Neural progenitor cell (in vitro differentiated cells): ENCODE measurements at regions not wholly inside any gene's neighbourhood (a gene's known extent, or its start where the extent isn't known, plus 50 kb on each side); places are given as distances from the start of the nearest gene placed in this dataset.

Experiments
- DNase-seq: peaks from one replicate; pipeline ENCODE4 v3.0.0-alpha.2; 2016; ENCODE audit warnings: low spot score
- H2AFZ ChIP-seq: fragments of 200-600 bp; sonication (generic); replicated peaks from 2 replicates; pipeline ENCODE4 v1.6.1; 2016; ENCODE audit warnings: antibody characterized with exemption
- H3F3A ChIP-seq: fragments of 200-600 bp; sonication (generic); 2 replicates; pipeline ENCODE4 v1.6.1; 2016; ENCODE audit warnings: antibody characterized with exemption, low read depth
- H3K27ac ChIP-seq: fragments of 200-600 bp; sonication (generic); 2 replicates; pipeline ENCODE4 v1.5.1; 2016; ENCODE audit warnings: mild to moderate bottlenecking
- H3K27me3 ChIP-seq: fragments of 200-600 bp; sonication (generic); 2 replicates; pipeline ENCODE4 v1.6.1; 2016; ENCODE audit warnings: mild to moderate bottlenecking, moderate library complexity
- H3K36me3 ChIP-seq: fragments of 200-600 bp; sonication (generic); 2 replicates; pipeline ENCODE4 v1.5.1; 2016
- H3K4me1 ChIP-seq: fragments of 200-600 bp; sonication (generic); 2 replicates; pipeline ENCODE4 v1.6.1; 2016; ENCODE audit warnings: mixed run types
- H3K4me2 ChIP-seq: fragments of 200-600 bp; sonication (generic); 2 replicates; pipeline ENCODE4 v1.6.1; 2016
- H3K4me3 ChIP-seq: fragments of 200-600 bp; sonication (generic); 2 replicates; pipeline ENCODE4 v1.5.1; 2016
- H3K79me2 ChIP-seq: fragments of 200-600 bp; sonication (generic); 2 replicates; pipeline ENCODE4 v1.6.1; 2016; ENCODE audit warnings: low read depth
- H3K9ac ChIP-seq: fragments of 200-600 bp; sonication (generic); 2 replicates; pipeline ENCODE4 v1.6.1; 2016
- H3K9me3 ChIP-seq: fragments of 200-600 bp; sonication (generic); 2 replicates; pipeline ENCODE4 v1.5.1; 2016; ENCODE audit warnings: low read depth
- H4K20me1 ChIP-seq: fragments of 200-600 bp; sonication (generic); 2 replicates; pipeline ENCODE4 v1.6.1; 2016; ENCODE audit warnings: low read depth
- H3K27ac Mint-ChIP-seq: 3 replicates; pipeline ENCODE4 v1.8.0; 2021; ENCODE audit warnings: mixed read lengths
- H3K27me3 Mint-ChIP-seq: 2 replicates; pipeline ENCODE4 v1.8.0; 2022; ENCODE audit warnings: low read depth, mild to moderate bottlenecking, inconsistent platforms, moderate library complexity, mixed read lengths; ENCODE audit not compliant: insufficient read depth
- H3K36me3 Mint-ChIP-seq: 3 replicates; pipeline ENCODE4 v1.8.0; 2021; ENCODE audit warnings: mixed read lengths
- H3K4me1 Mint-ChIP-seq: 3 replicates; pipeline ENCODE4 v1.8.0; 2021; ENCODE audit warnings: mixed read lengths
- H3K4me3 Mint-ChIP-seq: 3 replicates; pipeline ENCODE4 v1.8.0; 2021; ENCODE audit warnings: mild to moderate bottlenecking, moderate library complexity, mixed read lengths
- H3K9me3 Mint-ChIP-seq: 3 replicates; pipeline ENCODE4 v1.8.0; 2020; ENCODE audit warnings: mixed read lengths
- CTCF ChIP-seq: fragments of 200-600 bp; sonication (generic); IDR thresholded peaks from 2 replicates; pipeline ENCODE4 v1.5.1; 2017; ENCODE audit warnings: antibody characterized with exemption, mild to moderate bottlenecking
- EZH2 ChIP-seq: fragments of 200-600 bp; sonication (generic); IDR thresholded peaks from 2 replicates; pipeline ENCODE4 v1.6.1; 2017; ENCODE audit warnings: antibody characterized with exemption, mild to moderate bottlenecking, moderate library complexity
- EZH2phosphoT487 ChIP-seq: fragments of 200-600 bp; sonication (generic); IDR thresholded peaks from 2 replicates; pipeline ENCODE4 v1.6.1; 2017; ENCODE audit warnings: antibody characterized with exemption

- no peak overlapping the region for H3K4me3 Mint-ChIP-seq
- H3K36me3 ChIP-seq, result no peaks in the 10 kb centered on the region
- H3K27me3 Mint-ChIP-seq, result no peaks in the 10 kb centered on the region
- no peak for TF ChIP-seq CTCF
- TF ChIP-seq EZH2, result no peak
- no peak for TF ChIP-seq EZH2phosphoT487
- H3K4me2 ChIP-seq, result no peak overlapping the region
- peaks cover 43% of the 10 kb centered on the region for H3K9me3 Mint-ChIP-seq
- H3F3A ChIP-seq, result no peaks in the 10 kb centered on the region
- H3K9ac ChIP-seq, result no peak overlapping the region
- H3K27ac ChIP-seq, result no peak overlapping the region
- H3K4me1 ChIP-seq, result no peaks in the 10 kb centered on the region
- H3K9me3 ChIP-seq, result peaks cover 24% of the 10 kb centered on the region
- H4K20me1 ChIP-seq, result no peaks in the 10 kb centered on the region
- H3K27me3 ChIP-seq, result no peaks in the 10 kb centered on the region
- H3K4me3 ChIP-seq, result no peak overlapping the region
- no peak for DNase-seq
- no peak overlapping the region for H3K27ac Mint-ChIP-seq
- no peaks in the 10 kb centered on the region for H3K79me2 ChIP-seq
- no peaks in the 10 kb centered on the region for H3K4me1 Mint-ChIP-seq
- no peak overlapping the region for H2AFZ ChIP-seq
- H3K36me3 Mint-ChIP-seq, result peaks cover 4% of the 10 kb centered on the region
These were observed 228.5 kb upstream of the ZEB2 start for GRCh38 chr2:144748443-144748842.

DNA sequence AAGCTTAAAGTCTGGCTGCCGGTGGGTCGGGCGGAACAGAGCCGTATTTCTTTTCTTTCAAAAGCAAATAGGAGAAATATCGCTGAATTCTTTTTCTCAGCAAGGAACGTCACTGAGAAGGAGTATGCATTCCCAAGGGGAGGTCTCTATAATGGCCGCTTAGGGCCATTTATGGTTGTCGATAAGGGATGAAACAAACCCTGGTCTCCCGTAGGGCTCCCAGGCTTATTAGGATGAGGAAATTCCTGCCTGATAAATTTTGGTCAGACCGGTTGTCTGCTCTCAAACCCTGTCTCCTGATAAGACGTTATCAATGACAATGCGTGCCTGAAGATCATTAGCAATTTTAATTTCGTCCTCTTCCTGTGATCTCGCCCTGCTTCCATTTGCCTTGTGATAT is 227.7 kb upstream of the ZEB2 start:
- Histone ChIP-seq H3K27me3 (no peaks in the 10 kb centered on the region), H3K4me1 (no peaks in the 10 kb centered on the region), H2AFZ (no peak overlapping the region), H3K36me3 (no peaks in the 10 kb centered on the region), H3F3A (no peaks in the 10 kb centered on the region), H3K4me3 (no peak overlapping the region), H3K79me2 (no peaks in the 10 kb centered on the region), H4K20me1 (no peaks in the 10 kb centered on the region), H3K9ac (no peak overlapping the region), H3K27ac (no peak overlapping the region), H3K4me2 (no peak overlapping the region), H3K9me3 (peaks cover 24% of the 10 kb centered on the region)
- H3K4me1 Mint-ChIP-seq, result no peaks in the 10 kb centered on the region
- peaks cover 43% of the 10 kb centered on the region for H3K9me3 Mint-ChIP-seq
- H3K27ac Mint-ChIP-seq, result no peak overlapping the region
- no peak overlapping the region for H3K4me3 Mint-ChIP-seq
- DNase-seq, result no peak
- TF ChIP-seq EZH2 (no peak), CTCF (no peak), EZH2phosphoT487 (no peak)
- peaks cover 4% of the 10 kb centered on the region for H3K36me3 Mint-ChIP-seq
- no peaks in the 10 kb centered on the region for H3K27me3 Mint-ChIP-seq

- DNase-seq, result no peak
These were observed 225.5 kb upstream of the ZEB2 start for GRCh38 chr2:144745424-144745823.

More at GRCh38 chr2:144745424-144745823, 225.5 kb upstream of the ZEB2 start:
- Histone ChIP-seq H2AFZ (no peak overlapping the region), H3K79me2 (no peaks in the 10 kb centered on the region), H3K36me3 (no peaks in the 10 kb centered on the region), H3K27me3 (no peaks in the 10 kb centered on the region), H3K9ac (no peak overlapping the region), H3K27ac (no peak overlapping the region), H3K4me3 (no peak overlapping the region), H3K4me2 (no peak overlapping the region), H4K20me1 (no peaks in the 10 kb centered on the region), H3K4me1 (no peaks in the 10 kb centered on the region), H3K9me3 (peaks cover 20% of the 10 kb centered on the region), H3F3A (no peaks in the 10 kb centered on the region)
- H3K27me3 Mint-ChIP-seq, result peaks cover 5% of the 10 kb centered on the region
- H3K36me3 Mint-ChIP-seq, result peaks cover 1% of the 10 kb centered on the region
- TF ChIP-seq EZH2phosphoT487 (no peak), CTCF (no peak), EZH2 (no peak)
- no peak overlapping the region for H3K4me3 Mint-ChIP-seq
- no peak overlapping the region for H3K27ac Mint-ChIP-seq
- H3K9me3 Mint-ChIP-seq, result peaks cover 37% of the 10 kb centered on the region
- no peaks in the 10 kb centered on the region for H3K4me1 Mint-ChIP-seq
